HL-60 (cell line): ENCODE measurements at regions not wholly inside any gene's neighbourhood (a gene's known extent, or its start where the extent isn't known, plus 50 kb on each side); places are given as distances from the start of the nearest gene placed in this dataset.

ENCODE experiments used
- CTCF ChIP-seq: IDR thresholded peaks from one replicate; pipeline ENCODE4 v1.5.1; 2011; ENCODE audit warnings: low read length, control low read depth, inconsistent platforms; ENCODE audit not compliant: insufficient read depth
- POLR2AphosphoS5 ChIP-seq: IDR thresholded peaks from 2 replicates; pipeline ENCODE4 v1.6.1; 2012; ENCODE audit warnings: low read depth

DNA sequence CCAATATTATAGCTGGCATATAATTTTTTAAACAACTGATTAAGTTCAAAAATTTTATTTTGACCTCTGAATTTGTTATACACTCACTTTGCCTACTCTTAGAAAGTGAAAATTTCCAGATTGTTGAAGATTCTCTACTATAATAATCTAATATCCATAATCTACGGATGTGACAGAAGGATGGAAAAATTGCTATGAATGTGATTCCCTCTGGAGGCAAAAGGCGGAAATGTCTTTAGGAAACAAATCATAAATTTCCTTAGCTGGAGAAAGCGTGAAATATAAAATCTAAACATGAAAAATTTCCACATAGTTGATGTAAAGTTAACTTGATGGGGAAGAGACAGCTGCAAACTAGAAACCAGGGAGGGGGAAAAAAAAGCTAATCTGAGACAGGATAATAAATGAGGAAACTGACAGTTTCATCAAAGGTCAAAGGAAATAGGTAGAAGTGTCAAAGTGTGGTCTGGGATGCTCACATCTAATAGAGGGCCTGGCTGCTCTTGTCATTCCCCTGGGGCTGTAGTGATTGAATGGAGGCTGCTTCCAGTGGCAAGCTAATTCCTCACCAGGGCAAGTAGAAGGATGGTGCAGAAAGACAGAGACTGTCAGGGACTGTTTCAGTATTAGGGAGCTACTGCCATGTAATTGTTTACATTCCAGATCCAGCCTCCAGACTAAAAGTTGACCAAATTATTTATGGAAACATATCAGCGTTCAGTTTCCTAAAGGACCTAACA, 264.5 kb downstream of the SDHAF3 start:
- TF ChIP-seq CTCF (no peak), POLR2AphosphoS5 (no peak)
